MCF 10A (cell line): ENCODE measurements at regions not wholly inside any gene's neighbourhood (a gene's known extent, or its start where the extent isn't known, plus 50 kb on each side); places are given as distances from the start of the nearest gene placed in this dataset.
A peak's percentile ranks its signal among the peaks of the same experiment; 100 is the strongest.

Experiments
- BruUV-seq: library from RNA; stranded (reverse); fragments of 400-500 nt; replicated peaks from 2 replicates; lab custom pipeline; 2021; lab: Mats Ljungman, UMichigan
- CTCF ChIA-PET: fragments of 300-600 bp; sonication (Branson Sonifier 250); formaldehyde crosslinking; extraction: SDS; loops from one replicate; lab custom pipeline; 2021; ENCODE audit warnings: antibody characterized with exemption, inconsistent platforms; lab: Yijun Ruan, JAX
- POLR2A ChIA-PET: fragments of 300-600, 350-650 bp; sonication (Branson Sonifier 250); formaldehyde crosslinking; extraction: SDS; loops from one replicate; lab custom pipeline; 2020; ENCODE audit warnings: antibody characterized with exemption, inconsistent platforms; lab: Yijun Ruan, JAX
- DNase-seq: peaks from one replicate; pipeline ENCODE4 v3.0.0-alpha.2; 2018; ENCODE audit not compliant: unreplicated experiment
- H3K27ac Mint-ChIP-seq: one replicate; pipeline ENCODE4 v1.8.0; 2022; ENCODE audit warnings: mild to moderate bottlenecking, low read depth, mixed read lengths; ENCODE audit not compliant: unreplicated experiment
- H3K27me3 Mint-ChIP-seq: one replicate; pipeline ENCODE4 v1.8.0; 2022; ENCODE audit warnings: mixed read lengths; ENCODE audit not compliant: insufficient read depth, unreplicated experiment
- H3K36me3 Mint-ChIP-seq: one replicate; pipeline ENCODE4 v1.8.0; 2022; ENCODE audit warnings: mild to moderate bottlenecking, moderate library complexity, mixed read lengths; ENCODE audit not compliant: insufficient read depth, unreplicated experiment
- H3K4me1 Mint-ChIP-seq: one replicate; pipeline ENCODE4 v1.8.0; 2022; ENCODE audit warnings: mixed read lengths; ENCODE audit not compliant: insufficient read depth, unreplicated experiment
- H3K4me3 Mint-ChIP-seq: one replicate; pipeline ENCODE4 v1.8.0; 2022; ENCODE audit warnings: mild to moderate bottlenecking, moderate library complexity, mixed read lengths; ENCODE audit not compliant: unreplicated experiment
- H3K9me3 Mint-ChIP-seq: one replicate; pipeline ENCODE4 v1.8.0; 2022; ENCODE audit warnings: mixed read lengths; ENCODE audit not compliant: unreplicated experiment
- intact Hi-C: fragments of 100-400 bp; cut with micrococcal nuclease; formaldehyde crosslinking; loops from 2 replicates; pipeline ENCODE4 v1.14.1; 2022
- TF ChIP-seq, protein P1 (sequence below): fragments of 200-600 bp; IDR thresholded peaks from one replicate; pipeline ENCODE4 v1.8.0; 2022; ENCODE audit warnings: antibody characterized with exemption, mild to moderate bottlenecking; ENCODE audit not compliant: unreplicated experiment

DNA sequence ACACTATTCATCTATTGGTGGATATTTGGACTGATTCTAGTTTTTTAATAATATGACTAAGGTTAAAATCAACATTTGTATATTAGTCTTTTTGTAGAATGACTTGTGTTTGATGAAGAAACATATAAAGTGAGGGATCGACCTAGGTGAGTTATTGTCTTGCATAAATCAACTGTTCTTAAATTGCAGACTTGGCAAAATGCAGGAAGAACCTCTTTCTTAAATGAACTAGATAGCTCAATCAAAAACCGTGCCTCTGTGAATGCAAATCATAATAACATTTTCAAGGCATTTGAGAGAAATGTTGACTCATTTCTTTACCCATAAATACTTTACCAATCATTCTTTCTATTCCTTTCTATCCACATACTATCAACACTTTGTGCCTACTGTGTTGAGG is 101.5 kb upstream of the ANK3 start:
- TF ChIP-seq, protein P1, sequence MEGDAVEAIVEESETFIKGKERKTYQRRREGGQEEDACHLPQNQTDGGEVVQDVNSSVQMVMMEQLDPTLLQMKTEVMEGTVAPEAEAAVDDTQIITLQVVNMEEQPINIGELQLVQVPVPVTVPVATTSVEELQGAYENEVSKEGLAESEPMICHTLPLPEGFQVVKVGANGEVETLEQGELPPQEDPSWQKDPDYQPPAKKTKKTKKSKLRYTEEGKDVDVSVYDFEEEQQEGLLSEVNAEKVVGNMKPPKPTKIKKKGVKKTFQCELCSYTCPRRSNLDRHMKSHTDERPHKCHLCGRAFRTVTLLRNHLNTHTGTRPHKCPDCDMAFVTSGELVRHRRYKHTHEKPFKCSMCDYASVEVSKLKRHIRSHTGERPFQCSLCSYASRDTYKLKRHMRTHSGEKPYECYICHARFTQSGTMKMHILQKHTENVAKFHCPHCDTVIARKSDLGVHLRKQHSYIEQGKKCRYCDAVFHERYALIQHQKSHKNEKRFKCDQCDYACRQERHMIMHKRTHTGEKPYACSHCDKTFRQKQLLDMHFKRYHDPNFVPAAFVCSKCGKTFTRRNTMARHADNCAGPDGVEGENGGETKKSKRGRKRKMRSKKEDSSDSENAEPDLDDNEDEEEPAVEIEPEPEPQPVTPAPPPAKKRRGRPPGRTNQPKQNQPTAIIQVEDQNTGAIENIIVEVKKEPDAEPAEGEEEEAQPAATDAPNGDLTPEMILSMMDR = no peak
- BruUV-seq = no TSS peak
- no peaks in the 10 kb centered on the region for H3K27me3 Mint-ChIP-seq
- no peaks in the 10 kb centered on the region for H3K9me3 Mint-ChIP-seq
- intact Hi-C loops = no loop called here
- no peaks in the 10 kb centered on the region for H3K36me3 Mint-ChIP-seq
- no peak overlapping the region for H3K27ac Mint-ChIP-seq
- DNase-seq = no peak
- POLR2A ChIA-PET = no interaction called here
- CTCF ChIA-PET = no interaction called here
- H3K4me1 Mint-ChIP-seq = peaks cover 30% of the 10 kb centered on the region
- H3K4me3 Mint-ChIP-seq = no peak overlapping the region

DNA sequence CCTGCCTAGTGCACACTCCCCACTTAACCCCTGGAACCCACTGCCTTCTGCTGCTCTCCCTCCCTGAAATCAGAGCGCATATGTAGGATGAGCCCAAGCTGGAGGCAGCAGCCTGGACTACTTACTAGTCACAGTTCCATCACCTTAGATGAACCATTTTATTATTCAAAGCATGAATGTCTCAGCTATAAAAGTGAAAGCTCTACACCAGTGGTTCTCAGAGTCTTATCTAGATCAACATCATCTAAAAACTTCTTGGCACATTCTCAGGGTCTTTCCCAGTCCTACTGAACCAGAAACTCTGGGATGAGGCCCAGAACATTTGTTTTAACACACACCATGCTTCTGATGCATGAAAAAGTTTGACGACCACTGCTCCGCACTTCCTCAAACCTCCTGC is 100.3 kb upstream of the ANK3 start:
- H3K9me3 Mint-ChIP-seq = no peaks in the 10 kb centered on the region
- H3K27ac Mint-ChIP-seq = peak overlapping the region; percentile 33

DNA sequence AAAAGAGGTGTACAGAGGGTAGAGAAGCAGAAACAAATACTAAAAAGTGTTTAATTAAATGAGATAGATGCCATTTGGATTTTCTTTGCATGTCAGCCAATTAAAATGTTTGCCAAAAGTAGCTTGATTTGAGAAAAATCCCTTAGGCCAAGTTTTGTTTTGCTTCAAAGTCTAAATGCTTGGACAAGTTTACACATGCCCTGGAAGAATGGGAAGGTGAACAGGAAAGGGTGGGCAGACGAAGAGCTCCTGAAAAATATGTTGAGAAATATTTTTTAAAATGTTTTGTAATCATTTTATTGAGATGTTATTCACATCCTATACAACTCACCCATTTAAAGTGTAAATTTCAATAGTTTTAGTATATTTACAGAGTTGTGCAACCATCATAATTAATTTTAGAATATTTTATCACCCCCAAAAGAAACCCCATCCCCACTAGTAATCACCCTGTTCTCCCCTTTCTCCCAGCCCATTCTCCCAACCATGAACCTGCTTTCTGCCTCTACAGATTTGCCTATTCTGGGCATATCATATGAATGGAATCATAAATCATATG is 98.5 kb upstream of the ANK3 start:
- CTCF ChIA-PET = interaction anchor here (1.1 kb wide), 1 partner anchor 159 kb away, joined by 3 read pairs; no protein-coding TSS in a partner anchor

More for the DNA sequence above, 100.3 kb upstream of the ANK3 start:
- no peak overlapping the region for H3K4me3 Mint-ChIP-seq
- no peak for DNase-seq
- H3K27me3 Mint-ChIP-seq = no peaks in the 10 kb centered on the region
- no TSS peak for BruUV-seq
- no peaks in the 10 kb centered on the region for H3K36me3 Mint-ChIP-seq
- POLR2A ChIA-PET = interaction anchor here (1.7 kb wide), 1 partner anchor 15 kb away, joined by 5 read pairs; no protein-coding TSS in a partner anchor
- intact Hi-C loops = no loop called here
- TF ChIP-seq, protein P1 = no peak
- peaks cover 24% of the 10 kb centered on the region for H3K4me1 Mint-ChIP-seq
- CTCF ChIA-PET = no interaction called here

DNA sequence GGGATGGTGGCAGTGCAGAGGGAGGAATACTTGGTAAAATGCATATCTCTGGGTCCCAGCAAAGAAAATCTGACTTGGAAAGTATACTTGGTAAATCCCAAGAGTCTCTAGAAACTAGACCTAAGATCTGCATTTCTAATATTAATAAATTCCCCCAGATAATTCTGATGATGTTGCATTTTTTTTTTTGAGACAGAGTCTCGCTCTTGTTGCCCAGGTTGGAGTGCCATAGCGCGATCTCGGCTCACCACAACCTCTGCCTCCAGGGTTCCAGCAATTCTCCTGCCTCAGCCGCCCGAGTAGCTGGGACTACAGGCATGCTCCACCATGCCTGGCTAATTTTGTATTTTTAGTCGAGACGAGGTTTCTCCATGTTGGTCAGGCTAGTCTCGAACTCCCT is 97.9 kb upstream of the ANK3 start:
- Mint-ChIP-seq H3K4me1 (peaks cover 20% of the 10 kb centered on the region), H3K36me3 (no peaks in the 10 kb centered on the region), H3K27ac (peak overlapping the region; percentile 84), H3K4me3 (no peak overlapping the region), H3K27me3 (no peaks in the 10 kb centered on the region), H3K9me3 (no peaks in the 10 kb centered on the region)
- intact Hi-C loops = no loop called here
- CTCF ChIA-PET = no interaction called here
- TF ChIP-seq, protein P1 = no peak
- POLR2A ChIA-PET = interaction anchor here (0.7 to 1.6 kb wide), 4 partner anchors 9 to 60 kb away, joined by 3 to 7 read pairs (median 3); no protein-coding TSS in a partner anchor
- no TSS peak for BruUV-seq
- no peak for DNase-seq

More for the DNA sequence above, 98.5 kb upstream of the ANK3 start:
- TF ChIP-seq, protein P1 = no peak
- no TSS peak for BruUV-seq
- Mint-ChIP-seq H3K27me3 (no peaks in the 10 kb centered on the region), H3K36me3 (no peaks in the 10 kb centered on the region), H3K27ac (peak overlapping the region; percentile 84), H3K4me3 (no peak overlapping the region), H3K4me1 (peaks cover 20% of the 10 kb centered on the region), H3K9me3 (no peaks in the 10 kb centered on the region)
- intact Hi-C loops = no loop called here
- POLR2A ChIA-PET = interaction anchor here (0.7 to 1.6 kb wide), 7 partner anchors 9 to 1776 kb away, joined by 3 to 7 read pairs (median 3); no protein-coding TSS in a partner anchor
- DNase-seq = peak; percentile 78
